H1 (cell line): ENCODE measurements at regions not wholly inside any gene's neighbourhood (a gene's known extent, or its start where the extent isn't known, plus 50 kb on each side); places are given as distances from the start of the nearest gene placed in this dataset.

Source experiments
- CTCF ChIA-PET: fragments of 300-600 bp; sonication (Branson Sonifier 250); formaldehyde crosslinking; loops from one replicate; lab custom pipeline; 2021; ENCODE audit not compliant: partially characterized antibody; lab: Charles Lee
- POLR2A ChIA-PET: fragments of 300-600 bp; sonication (Branson Sonifier 250); formaldehyde crosslinking; loops from one replicate; lab custom pipeline; 2021; ENCODE audit warnings: inconsistent platforms; ENCODE audit not compliant: partially characterized antibody; lab: Charles Lee
- DNase-seq, 2 experiments: peaks; one replicate each; pipeline versions ENCODE4 v3.0.0 to v3.0.0-alpha.2; 2010 to 2022; ENCODE audit warnings: low spot score in 2 of 2, low read depth in 1 of 2, mixed read lengths in 1 of 2
- FAIRE-seq: peaks from 2 replicates; lab custom pipeline; 2011; peaks lifted over from hg19 to GRCh38; lab: Jason Lieb, UNC
- H2AFZ ChIP-seq: 2 replicates; pipeline ENCODE4 v1.8.1; 2012; ENCODE audit warnings: low read length, inconsistent platforms
- H2AK5ac ChIP-seq: 2 replicates; pipeline ENCODE4 v1.6.1; 2013; ENCODE audit warnings: low read depth, low read length
- H2BK120ac ChIP-seq: replicated peaks from 2 replicates; pipeline ENCODE3; 2013; ENCODE audit warnings: low read depth, low read length, inconsistent platforms
- H2BK12ac ChIP-seq: 2 replicates; pipeline ENCODE4 v1.6.1; 2013; ENCODE audit warnings: low read depth, low read length
- H2BK15ac ChIP-seq: 2 replicates; pipeline ENCODE4 v1.6.1; 2013; ENCODE audit warnings: low read length
- H2BK20ac ChIP-seq: 2 replicates; pipeline ENCODE4 v1.6.1; 2013; ENCODE audit warnings: low read length
- H2BK5ac ChIP-seq: 2 replicates; pipeline ENCODE4 v1.6.1; 2013; ENCODE audit warnings: low read depth, low read length
- H3K14ac ChIP-seq: 2 replicates; pipeline ENCODE4 v1.6.1; 2013; ENCODE audit warnings: inconsistent platforms; ENCODE audit not compliant: insufficient read length
- H3K18ac ChIP-seq: 2 replicates; pipeline ENCODE4 v1.6.1; 2013; ENCODE audit warnings: low read length; ENCODE audit errors: extremely low read depth
- H3K23ac ChIP-seq: 2 replicates; pipeline ENCODE4 v1.6.1; 2013; ENCODE audit warnings: inconsistent platforms; ENCODE audit not compliant: insufficient read length
- H3K23me2 ChIP-seq: 2 replicates; pipeline ENCODE4 v1.6.1; 2013; ENCODE audit warnings: low read depth, low read length
- H3K27ac ChIP-seq: 2 replicates; pipeline ENCODE4 v1.6.1; 2011; ENCODE audit warnings: low read depth, low read length, inconsistent platforms
- H3K27me3 ChIP-seq, 4 experiments: replicated peaks in 1 of 4; 1 replicate in 1 of 4; 2 replicates in 3 of 4; pipeline versions ENCODE4 v1.6.1 to v1.8.1; 2011 to 2013; ENCODE audit warnings: low read length in 3 of 4, mild to moderate bottlenecking in 3 of 4, inconsistent platforms in 2 of 4, mixed read lengths in 2 of 4, moderate library complexity in 1 of 4; ENCODE audit not compliant: control insufficient read depth in 3 of 4, insufficient read depth in 3 of 4; ENCODE audit errors: extremely low read depth in 1 of 4
- H3K36me3 ChIP-seq, 4 experiments: 2 replicates each; pipeline versions ENCODE4 v1.6.1 to v1.8.1; 2011 to 2013; ENCODE audit warnings: mild to moderate bottlenecking in 4 of 4, low read length in 3 of 4, moderate library complexity in 2 of 4, control low read depth in 1 of 4, inconsistent platforms in 1 of 4; ENCODE audit not compliant: insufficient read depth in 4 of 4, control insufficient read depth in 2 of 4
- H3K4ac ChIP-seq: replicated peaks from 2 replicates; pipeline ENCODE3; 2013; ENCODE audit warnings: low read length, low read depth, mixed read lengths, inconsistent platforms; ENCODE audit not compliant: insufficient read length
- H3K4me1 ChIP-seq, 4 experiments: replicated peaks in 1 of 4; 1 replicate in 1 of 4; 2 replicates in 3 of 4; pipeline versions ENCODE4 v1.6.1 to v1.8.1; 2011 to 2013; ENCODE audit warnings: low read length in 3 of 4, inconsistent platforms in 2 of 4, mixed read lengths in 1 of 4; ENCODE audit not compliant: insufficient read depth in 4 of 4, control insufficient read depth in 3 of 4
- H3K4me2 ChIP-seq, 2 experiments: 2 replicates each; pipeline versions ENCODE4 v1.6.1 to v1.8.1; 2011 to 2013; ENCODE audit warnings: low read depth in 2 of 2, low read length in 2 of 2, control low read depth in 1 of 2, inconsistent platforms in 1 of 2, mild to moderate bottlenecking in 1 of 2; ENCODE audit not compliant: insufficient read depth in 1 of 2
- H3K4me3 ChIP-seq, 4 experiments: fragments of 200-600, 300-600 bp in 1 of 4; sonication (generic), shearing (Covaris generic), sonication (Bioruptor Twin) in 1 of 4; 2 replicates each; pipeline versions ENCODE4 v1.5.1 to v1.8.1; 2011 to 2016; ENCODE audit warnings: low read length in 4 of 4, low read depth in 3 of 4, control low read depth in 2 of 4, inconsistent platforms in 2 of 4, mild to moderate bottlenecking in 2 of 4, mixed read lengths in 1 of 4, moderate library complexity in 1 of 4; ENCODE audit not compliant: insufficient read depth in 2 of 4; ENCODE audit errors: extremely low read depth in 1 of 4
- H3K56ac ChIP-seq: replicated peaks from 2 replicates; pipeline ENCODE3; 2013; ENCODE audit warnings: low read depth, mild to moderate bottlenecking, mixed read lengths, low read length, inconsistent platforms; ENCODE audit not compliant: insufficient read length
- H3K79me1 ChIP-seq: 2 replicates; pipeline ENCODE4 v1.6.1; 2013; ENCODE audit warnings: low read depth, low read length, control low read depth
- H3K79me2 ChIP-seq, 2 experiments: 2 replicates each; pipeline versions ENCODE4 v1.6.1 to v1.8.1; 2012 to 2013; ENCODE audit warnings: low read length in 2 of 2, mild to moderate bottlenecking in 2 of 2, inconsistent platforms in 1 of 2; ENCODE audit not compliant: insufficient read depth in 2 of 2, control insufficient read depth in 1 of 2
- H3K9ac ChIP-seq, 4 experiments: replicated peaks in 1 of 4; 1 replicate in 1 of 4; 2 replicates in 3 of 4; pipeline versions ENCODE4 v1.6.1 to v1.8.1; 2011 to 2013; ENCODE audit warnings: low read depth in 3 of 4, low read length in 3 of 4, control low read depth in 2 of 4, mild to moderate bottlenecking in 2 of 4, moderate library complexity in 2 of 4, inconsistent platforms in 1 of 4; ENCODE audit errors: extremely low read depth in 1 of 4
- H3K9me3 ChIP-seq, 2 experiments: 2 replicates each; pipeline versions ENCODE4 v1.6.1 to v1.8.1; 2012 to 2013; ENCODE audit warnings: mild to moderate bottlenecking in 2 of 2, moderate library complexity in 2 of 2, control low read depth in 1 of 2, inconsistent platforms in 1 of 2, low read depth in 1 of 2, low read length in 1 of 2, mixed read lengths in 1 of 2; ENCODE audit not compliant: insufficient read depth in 2 of 2
- H4K20me1 ChIP-seq, 2 experiments: replicated peaks in 1 of 2; 2 replicates each; pipeline versions ENCODE3 to v1.8.1; 2011 to 2013; ENCODE audit warnings: inconsistent platforms in 2 of 2, low read length in 2 of 2, mild to moderate bottlenecking in 1 of 2; ENCODE audit not compliant: insufficient read depth in 2 of 2, control insufficient read depth in 1 of 2
- H4K5ac ChIP-seq: 2 replicates; pipeline ENCODE4 v1.6.1; 2013; ENCODE audit warnings: low read length, low read depth, mixed read lengths, inconsistent platforms; ENCODE audit not compliant: insufficient read length
- H4K8ac ChIP-seq: 2 replicates; pipeline ENCODE4 v1.8.0; 2013; ENCODE audit warnings: mild to moderate bottlenecking, moderate library complexity, low read length, inconsistent platforms; ENCODE audit not compliant: insufficient read depth; ENCODE audit errors: extremely low read depth
- H4K91ac ChIP-seq: replicated peaks from 2 replicates; pipeline ENCODE3; 2013; ENCODE audit warnings: low read length, mixed read lengths, inconsistent platforms; ENCODE audit not compliant: insufficient read length
- BACH1 ChIP-seq: IDR thresholded peaks from 2 replicates; pipeline ENCODE4 v1.6.1; 2012; ENCODE audit warnings: low read length, improper control_type of control experiment
- CTCF ChIP-seq, 3 experiments: IDR thresholded peaks; 1 replicate in 2 of 3; 2 replicates in 1 of 3; pipeline versions ENCODE4 v1.5.1 to v1.6.1; 2011; ENCODE audit warnings: low read length in 3 of 3, mild to moderate bottlenecking in 3 of 3, inconsistent platforms in 2 of 3, low read depth in 1 of 3, moderate library complexity in 1 of 3; ENCODE audit not compliant: insufficient read depth in 1 of 3; ENCODE audit errors: control extremely low read depth in 1 of 3
- EGR1 ChIP-seq: IDR thresholded peaks from 2 replicates; pipeline ENCODE4 v1.6.1; 2011; ENCODE audit warnings: low read depth, low read length, borderline replicate concordance
- GTF2F1 ChIP-seq: IDR thresholded peaks from 2 replicates; pipeline ENCODE4 v1.6.1; 2012; ENCODE audit warnings: low read depth, low read length, improper control_type of control experiment, borderline replicate concordance
- KDM1A ChIP-seq: fragments of 200-600, 300-600 bp; sonication (generic); IDR thresholded peaks from 2 replicates; pipeline ENCODE4 v1.7.1; 2016; ENCODE audit warnings: mild to moderate bottlenecking, low read length, borderline replicate concordance
- PHF8 ChIP-seq: fragments of 200-600 bp; sonication (generic); conservative IDR thresholded peaks from 2 replicates; pipeline ENCODE4 v1.7.1; 2012; ENCODE audit warnings: low read depth, mild to moderate bottlenecking, inconsistent platforms, low read length, moderate library complexity
- POU5F1 ChIP-seq: IDR thresholded peaks from 2 replicates; pipeline ENCODE4 v1.6.1; 2011; ENCODE audit warnings: low read depth, mild to moderate bottlenecking, low read length, moderate library complexity
- RXRA ChIP-seq: IDR thresholded peaks from 2 replicates; pipeline ENCODE4 v1.6.1; 2011; ENCODE audit warnings: low read depth, mild to moderate bottlenecking, low read length, moderate library complexity; ENCODE audit not compliant: insufficient read depth
- SP1 ChIP-seq: IDR thresholded peaks from 2 replicates; pipeline ENCODE4 v1.6.1; 2011; ENCODE audit warnings: low read depth, low read length
- SP2 ChIP-seq: IDR thresholded peaks from 2 replicates; pipeline ENCODE4 v1.6.1; 2012; ENCODE audit warnings: mild to moderate bottlenecking, low read length, inconsistent platforms
- TAF7 ChIP-seq: optimal IDR thresholded peaks from 2 replicates; pipeline ENCODE3; 2011; ENCODE audit warnings: low read depth, mild to moderate bottlenecking, inconsistent platforms, low read length, moderate library complexity, borderline replicate concordance
- USF2 ChIP-seq: IDR thresholded peaks from 2 replicates; pipeline ENCODE4 v1.6.1; 2011; ENCODE audit warnings: low read length, improper control_type of control experiment
- WGBS, 2 experiments: shearing (Covaris generic) in 1 of 2; methylation state at CpG; one replicate each; pipeline versions ENCODE4 v1.1.6 to v1.1.7; 2013 to 2015; ENCODE audit warnings: low lambda C conversion rate in 2 of 2, mixed read lengths in 2 of 2, inconsistent platforms in 1 of 2, low coverage in 1 of 2, missing lambda C conversion rate in 1 of 2; ENCODE audit not compliant: insufficient replicate concordance in 2 of 2, insufficient coverage in 1 of 2, insufficient read length in 1 of 2; ENCODE audit errors: extremely low coverage in 1 of 2, missing lambda C conversion rate in 1 of 2; 5-methylcytosine and 5-hydroxymethylcytosine counted together

- Histone ChIP-seq H2AFZ (no peak overlapping the region), H3K4me1 (no peaks in the 10 kb centered on the region), H4K20me1 (no peaks in the 10 kb centered on the region), H3K79me1 (no peaks in the 10 kb centered on the region), H2BK5ac (no peak overlapping the region), H3K36me3 (no peaks in the 10 kb centered on the region), H3K27ac (no peak overlapping the region), H4K8ac (no peak overlapping the region), H3K27me3 (no peaks in the 10 kb centered on the region), H2AK5ac (no peak overlapping the region), H4K5ac (no peak overlapping the region), H3K79me2 (no peaks in the 10 kb centered on the region), H4K91ac (no peak overlapping the region), H3K23ac (no peak overlapping the region), H3K4me2 (no peak overlapping the region), H3K4ac (no peak overlapping the region), H2BK15ac (no peak overlapping the region), H3K4me3 (no peak overlapping the region), H2BK120ac (no peak overlapping the region), H3K9me3 (peaks cover 23 to 26% of the 10 kb centered on the region in 2 experiments), H3K18ac (no peak overlapping the region), H3K23me2 (no peaks in the 10 kb centered on the region; the same call in 1 of the 2 replicates), H2BK20ac (no peak overlapping the region), H3K56ac (no peak overlapping the region), H3K14ac (no peak overlapping the region), H2BK12ac (no peak overlapping the region), H3K9ac (no peak overlapping the region)
- DNase-seq (no peak), FAIRE-seq (no peak)
- ChIA-PET CTCF (no interaction called here), POLR2A (no interaction called here)
- 90% methylated on average over 7 of the region's 7 CpGs; no CpG with 5 or more reads in 1 of the 2 experiments for WGBS, 2 experiments
- no peak for TF ChIP-seq CTCF (IDR thresholded peaks at IDR 0.05; ENCODE audit: control extremely low read depth in 1 of 3, insufficient read depth in 1 of 3, low read depth in 1 of 3, low read length in 3 of 3)
- no peak for TF ChIP-seq GTF2F1
- no peak for TF ChIP-seq PHF8
- no peak for TF ChIP-seq SP2
- no peak for TF ChIP-seq SP1
- no peak for TF ChIP-seq RXRA
- no peak for TF ChIP-seq POU5F1
- TF ChIP-seq KDM1A, result no peak
- TF ChIP-seq USF2, result no peak
- TF ChIP-seq EGR1, result no peak
- TF ChIP-seq TAF7, result no peak
- TF ChIP-seq BACH1, result no peak
Observed at GRCh38 chr9:108655818-108656217, 200.0 kb downstream of the ACTL7B start.
